ENCODE measurements at regions not wholly inside any gene's neighbourhood (a gene's known extent, or its start where the extent isn't known, plus 50 kb on each side); places are given as distances from the start of the nearest gene placed in this dataset.
A peak's percentile ranks its signal among the peaks of the same experiment; 100 is the strongest.

DNA sequence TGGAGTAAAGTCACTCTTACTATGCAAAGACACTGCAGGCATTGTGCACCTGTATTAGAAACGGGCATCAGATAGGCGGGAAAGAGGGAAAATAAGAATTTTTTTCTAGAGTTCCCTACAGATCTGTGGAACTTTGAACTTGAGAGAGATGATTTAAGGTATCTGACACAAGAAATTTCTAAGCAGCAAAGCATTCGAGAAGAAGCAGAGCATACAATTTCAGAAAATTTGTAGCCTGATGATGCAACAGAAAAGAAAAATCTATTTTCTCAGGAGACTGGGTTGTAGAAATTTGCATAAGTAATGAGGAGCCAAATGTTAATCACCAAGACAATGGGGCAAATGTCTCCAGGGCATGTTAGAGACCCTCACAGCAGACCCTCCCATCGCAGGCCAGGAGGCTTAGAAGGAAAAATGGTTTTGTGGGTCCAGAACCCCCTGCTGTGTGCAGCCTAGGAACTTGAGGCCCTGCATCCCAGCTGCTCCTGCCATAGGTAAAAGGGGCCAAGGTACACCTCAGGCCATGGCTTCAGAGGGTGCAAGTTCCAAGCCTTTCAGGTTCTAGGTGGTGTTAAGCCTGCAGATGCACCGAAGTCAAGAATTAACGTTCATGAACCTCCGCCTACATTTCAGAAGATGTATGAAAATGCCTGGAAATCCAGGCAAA lies 163.5 kb upstream of the GTF2H2 start:
- peak; percentile 0 for DNase-seq (ENCODE audit: low spot score)

Measured in CD4-positive, alpha-beta T cell treated with Interleukin-2 at 100 ng/mL for 4 hours (primary cell).